NCI-H1694 (cell line): ENCODE measurements at regions not wholly inside any gene's neighbourhood (a gene's known extent, or its start where the extent isn't known, plus 50 kb on each side); places are given as distances from the start of the nearest gene placed in this dataset.
"Not testable (repeated sequence)": the region's sequence is repeated elsewhere in the genome, so short reads cannot be mapped to it uniquely, and the experiment has no call there.

Experiments used
- DNase-seq: peaks from one replicate; lab custom pipeline; 2025; lab: John Stamatoyannopoulos, UW

DNA sequence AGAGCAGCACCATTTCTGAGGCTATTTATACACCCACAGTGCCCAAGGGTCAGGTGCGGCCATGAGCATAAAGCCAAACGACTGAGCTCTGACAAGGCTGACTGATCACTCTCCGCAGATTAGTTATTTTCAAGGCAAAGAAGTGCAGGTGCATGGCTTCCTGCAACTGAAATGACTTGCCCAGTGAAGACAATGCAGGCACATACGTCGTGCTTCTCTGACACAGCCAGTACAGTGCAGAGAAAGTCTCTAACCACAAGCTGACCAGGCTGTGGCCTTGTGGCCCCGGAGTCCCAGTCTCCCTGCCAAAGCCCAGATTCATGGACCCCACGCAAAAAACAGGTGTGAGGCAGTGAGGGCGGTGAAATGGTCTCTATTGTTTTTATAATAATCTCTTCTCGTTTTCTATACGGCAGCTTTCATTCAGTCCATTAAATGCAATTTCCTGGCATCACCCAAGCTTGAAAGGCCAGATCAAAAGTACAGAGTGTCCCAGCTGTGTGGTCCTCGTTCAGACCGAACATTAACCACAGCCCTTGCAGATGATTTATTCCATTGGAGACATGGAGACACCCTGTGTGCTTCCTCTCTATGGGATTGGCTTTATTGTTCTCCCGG lies 447.0 kb upstream of the ID2 start:
- DNase-seq: no peak

DNA sequence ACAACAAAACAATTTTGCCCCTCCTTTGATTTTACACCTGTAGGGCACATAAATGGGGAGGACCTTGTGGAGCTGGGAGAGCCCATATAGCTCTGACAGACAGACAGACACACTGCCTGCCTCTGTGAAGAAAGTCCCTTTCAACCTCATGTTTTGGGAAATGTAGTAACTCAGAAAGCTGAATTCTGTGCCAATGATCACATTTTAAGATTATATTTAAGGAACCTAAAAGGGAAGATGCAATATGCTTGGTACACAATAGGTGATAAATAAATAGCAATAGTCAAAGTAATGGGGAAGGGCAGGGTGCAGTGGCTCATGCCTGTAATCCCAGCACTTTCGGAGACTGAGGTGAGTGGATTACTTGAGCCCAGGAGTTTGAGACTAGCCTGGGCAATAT lies 446.4 kb upstream of the ID2 start:
- no peak for DNase-seq

DNA sequence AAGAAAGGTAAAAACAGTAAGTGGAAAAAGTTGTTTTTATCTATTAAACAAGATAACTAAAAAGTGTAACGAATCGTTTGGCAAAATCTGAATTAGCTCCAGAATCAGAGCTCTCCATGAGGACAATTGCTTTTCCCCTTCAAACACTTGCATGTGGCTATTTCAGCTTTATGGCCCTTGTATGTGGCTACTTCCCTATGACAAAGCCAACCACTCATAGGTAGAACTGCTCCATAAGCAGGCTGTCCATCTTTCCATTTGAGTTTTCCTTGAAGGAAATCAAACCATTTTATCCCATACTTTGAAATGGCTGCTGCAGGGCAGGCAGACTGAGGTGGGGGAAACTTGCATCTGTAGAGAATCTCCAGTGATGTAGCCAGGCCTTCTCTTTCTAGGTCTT lies 445.5 kb upstream of the ID2 start:
- no peak for DNase-seq

DNA sequence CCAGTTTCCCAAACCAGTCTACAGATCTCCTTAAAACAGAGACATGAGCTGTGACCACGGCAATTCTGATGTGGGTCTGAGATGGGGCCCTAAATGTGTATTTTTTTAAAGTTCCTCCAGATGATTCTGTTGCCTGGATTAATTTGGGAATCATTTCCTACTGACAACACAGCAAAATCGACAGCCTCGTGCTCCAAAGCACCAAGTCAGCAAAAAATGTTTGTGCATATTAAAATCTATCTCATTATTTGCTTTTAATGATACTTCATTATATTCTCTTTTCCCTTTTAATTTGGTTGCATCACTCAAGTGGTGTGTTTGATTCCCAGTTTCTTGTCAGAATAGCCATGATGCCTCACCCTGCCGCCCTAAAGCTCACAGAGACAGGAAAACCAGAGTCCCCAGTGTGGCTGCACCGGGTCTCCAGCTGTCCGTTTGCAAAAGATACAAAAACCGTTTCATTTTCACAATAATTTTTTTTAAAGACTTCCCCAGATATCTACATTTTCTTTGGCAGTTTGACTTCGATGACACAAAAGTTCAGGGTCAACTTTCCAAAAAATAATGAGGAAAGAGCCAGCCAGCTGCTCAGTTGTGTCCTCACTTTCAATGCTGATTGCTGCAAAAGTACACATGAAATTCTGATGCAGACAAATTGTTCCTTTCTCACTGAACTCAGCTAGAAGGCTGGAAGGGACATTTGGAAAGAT lies 443.2 kb upstream of the ID2 start:
- no peak for DNase-seq

DNA sequence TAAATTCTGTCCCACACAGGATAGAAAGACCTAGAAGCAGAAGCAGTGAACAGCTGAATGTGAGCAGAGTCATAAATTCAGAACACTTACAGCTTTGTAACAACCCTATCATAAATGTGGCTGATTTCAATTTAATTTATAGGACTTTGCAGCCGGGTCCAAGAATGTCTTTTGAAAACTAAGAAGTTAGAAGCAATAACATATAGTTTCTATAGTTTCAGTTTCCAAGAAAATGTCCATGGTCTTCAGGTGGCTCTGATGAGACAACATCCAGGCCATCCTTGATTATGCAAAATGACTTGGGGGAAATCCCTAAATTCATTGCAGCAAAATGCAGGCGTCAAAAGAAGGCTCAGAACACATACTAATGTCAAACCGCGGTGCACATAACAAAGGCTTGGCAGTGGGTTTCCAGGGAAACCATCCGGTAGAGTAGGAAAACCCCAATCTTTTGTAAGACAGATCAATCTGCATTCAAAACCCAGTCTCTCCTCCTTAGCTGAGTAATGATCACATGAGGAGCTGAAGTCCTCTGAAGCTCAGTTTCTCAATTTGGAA lies 442.2 kb upstream of the ID2 start:
- DNase-seq: no peak

DNA sequence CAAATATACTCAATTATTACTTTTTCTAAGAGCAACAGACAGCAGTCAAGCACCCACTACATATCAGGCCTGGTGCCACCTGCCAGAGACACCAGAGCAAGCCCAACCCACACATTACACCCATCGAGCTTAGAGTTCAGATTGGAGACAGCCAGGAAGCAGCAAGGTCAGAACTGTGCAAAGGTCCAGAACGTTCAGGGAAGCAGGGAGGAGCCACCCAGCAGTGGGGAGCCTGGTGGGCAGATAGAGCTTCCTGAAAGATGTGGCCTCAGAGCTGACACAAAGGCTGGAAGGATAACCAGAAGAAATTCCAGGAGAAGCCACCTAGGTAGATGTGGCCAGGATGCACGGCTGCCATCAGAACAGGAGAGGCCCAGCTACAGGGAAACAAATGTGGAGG lies 440.5 kb upstream of the ID2 start:
- no peak for DNase-seq

DNA sequence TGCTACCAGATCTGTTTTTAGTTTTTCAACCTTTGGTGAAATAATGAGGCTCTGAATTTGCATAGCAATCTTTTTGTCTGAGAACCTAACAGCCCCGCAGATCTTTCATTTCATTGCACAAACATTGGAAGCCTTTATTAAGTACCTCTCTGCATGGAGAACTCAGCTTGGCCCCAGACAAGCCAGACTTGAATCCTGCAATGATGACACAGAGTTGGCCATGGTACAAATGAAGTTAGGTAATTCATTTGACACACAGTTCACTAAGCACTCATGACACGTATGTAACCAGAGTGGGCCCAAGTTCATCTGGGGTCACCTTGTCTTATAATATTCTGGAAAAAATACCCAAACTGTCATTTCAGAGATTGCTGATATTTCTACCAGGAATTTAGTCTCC lies 439.1 kb upstream of the ID2 start:
- no peak for DNase-seq

DNA sequence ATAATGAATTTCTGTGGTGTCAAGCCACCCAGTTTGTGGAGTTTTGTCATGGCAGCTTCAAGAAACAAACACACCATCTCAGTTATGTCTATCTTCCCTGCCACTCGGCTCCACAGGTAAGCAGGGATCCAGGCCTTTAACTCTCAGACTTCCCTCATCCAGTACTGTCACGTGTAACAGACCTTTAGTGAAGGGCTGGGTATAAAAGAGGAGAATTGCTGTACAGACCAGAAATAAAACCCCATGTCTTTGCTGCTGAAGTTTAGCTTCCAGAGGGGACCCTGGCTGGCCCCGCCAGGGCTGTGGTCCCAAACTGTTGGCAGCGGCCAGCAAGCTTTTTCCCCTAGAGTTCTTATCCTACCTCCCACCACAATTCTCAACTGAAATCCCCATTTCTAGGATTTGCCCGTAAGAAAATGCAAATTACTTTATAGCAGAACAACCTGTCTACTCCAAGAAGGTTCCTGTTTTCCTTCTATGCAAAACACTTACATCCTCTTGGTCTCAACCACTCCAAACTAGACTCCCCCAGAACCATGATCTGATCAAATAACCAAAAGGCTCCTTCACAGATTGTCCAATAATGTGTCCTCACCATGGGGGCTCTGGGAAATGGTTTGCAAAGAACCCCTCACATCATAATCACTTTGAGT lies 438.0 kb upstream of the ID2 start:
- no peak for DNase-seq

DNA sequence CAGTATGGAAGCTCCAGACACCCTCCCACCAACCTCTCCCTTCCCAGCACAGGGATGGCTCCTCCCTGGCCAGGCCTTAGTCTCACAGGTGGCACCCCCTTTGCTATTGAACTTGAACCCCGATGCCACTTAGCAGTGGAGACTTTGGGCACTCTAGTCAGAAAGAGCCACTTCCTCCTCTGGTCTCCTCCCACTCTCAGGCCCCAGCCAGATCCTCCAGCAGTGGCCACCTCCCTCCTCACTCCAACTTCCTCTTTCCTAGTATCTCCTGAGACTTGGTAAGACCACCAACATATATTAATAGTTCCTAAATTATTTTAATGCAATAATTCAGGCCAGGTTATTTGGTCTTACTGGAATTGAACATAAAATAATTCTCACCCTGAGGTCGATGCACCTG lies 437.2 kb upstream of the ID2 start:
- DNase-seq: no peak

DNA sequence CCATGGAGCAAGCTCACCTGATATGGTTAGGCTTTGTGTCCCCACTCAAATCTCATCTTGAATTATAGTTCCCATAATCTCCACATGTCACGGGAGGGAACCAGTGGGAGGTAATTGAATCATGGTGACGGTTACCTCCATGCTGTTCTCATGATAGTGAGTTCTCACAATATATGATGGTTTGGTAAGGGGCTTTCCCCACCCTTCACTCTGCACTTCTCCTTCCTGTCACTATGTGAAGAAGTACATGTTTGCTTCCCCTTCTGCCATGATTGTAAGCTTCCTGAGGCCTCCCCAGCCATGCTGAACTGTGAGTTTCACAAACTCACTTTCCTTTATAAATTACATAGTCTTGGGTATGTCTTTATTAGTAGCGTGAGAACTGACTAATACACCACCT lies 435.7 kb upstream of the ID2 start:
- DNase-seq: no peak

DNA sequence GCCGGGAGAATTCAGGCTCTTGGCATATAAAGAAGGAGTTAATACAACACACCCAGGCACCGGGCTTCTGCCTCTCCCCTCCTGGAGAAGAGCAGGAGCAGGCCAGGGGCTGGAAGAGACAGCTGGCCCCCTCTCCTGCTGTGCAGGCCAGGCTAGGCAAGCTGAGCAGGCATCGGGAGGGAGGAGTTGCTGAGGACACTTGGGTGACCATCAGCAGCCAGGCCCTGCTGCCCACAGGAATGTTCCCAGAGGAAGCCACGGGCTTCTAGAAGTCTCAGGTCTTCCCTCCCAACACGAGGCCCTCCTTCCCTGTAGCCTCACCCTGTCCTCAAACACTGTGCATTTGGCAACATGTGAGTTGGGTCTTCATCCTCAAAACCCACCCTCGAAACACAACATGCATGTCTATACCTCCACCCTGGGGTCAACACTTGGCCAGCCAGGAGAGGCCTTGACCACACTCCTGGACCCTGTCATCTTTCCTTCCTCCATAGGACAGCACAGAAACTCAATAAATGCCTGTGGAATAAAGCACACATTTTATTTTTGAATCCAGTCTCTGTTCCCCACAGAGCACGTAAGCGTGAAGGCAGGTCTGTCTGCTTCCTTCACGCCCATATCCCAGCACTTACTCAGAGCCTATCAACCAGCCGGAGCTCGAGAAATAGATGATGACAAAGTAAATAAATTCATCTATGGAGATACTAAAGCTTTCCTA lies 433.8 kb upstream of the ID2 start:
- no peak for DNase-seq

DNA sequence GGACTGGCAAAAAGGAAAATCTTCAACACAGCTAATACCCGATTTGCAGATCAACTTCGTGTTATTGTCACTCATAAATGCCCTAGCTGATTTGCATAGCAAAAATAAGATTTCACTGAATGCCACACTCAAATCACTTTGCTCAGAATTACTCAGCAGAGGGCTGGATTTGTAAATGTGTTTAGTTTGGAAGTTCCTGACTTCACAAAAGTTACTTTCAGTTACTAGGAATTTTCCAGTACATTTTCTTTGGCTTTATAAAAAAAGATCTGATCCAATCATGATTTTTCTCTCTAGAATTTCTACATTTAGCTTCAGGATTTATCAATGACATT lies 433.3 kb upstream of the ID2 start:
- no peak for DNase-seq

DNA sequence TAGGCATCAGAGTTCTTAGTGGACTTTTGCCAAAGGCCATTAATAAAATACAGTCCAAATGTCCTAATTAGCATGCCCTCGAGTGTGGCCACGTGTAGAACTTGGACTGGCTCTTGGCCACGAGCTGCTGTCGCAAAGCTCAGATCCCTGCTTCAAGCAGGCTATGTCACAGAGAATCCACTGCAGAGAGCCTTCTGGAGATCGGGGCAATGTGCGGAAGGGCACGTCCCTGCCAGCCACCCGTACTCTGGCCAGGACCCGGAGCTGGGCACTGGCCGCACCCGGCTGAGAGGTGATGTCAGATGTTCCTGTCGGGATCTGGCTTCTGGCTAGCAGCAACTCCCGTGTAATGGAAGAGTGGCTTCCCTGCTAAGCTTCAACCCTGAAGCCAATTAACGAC lies 432.7 kb upstream of the ID2 start:
- DNase-seq: no peak

DNA sequence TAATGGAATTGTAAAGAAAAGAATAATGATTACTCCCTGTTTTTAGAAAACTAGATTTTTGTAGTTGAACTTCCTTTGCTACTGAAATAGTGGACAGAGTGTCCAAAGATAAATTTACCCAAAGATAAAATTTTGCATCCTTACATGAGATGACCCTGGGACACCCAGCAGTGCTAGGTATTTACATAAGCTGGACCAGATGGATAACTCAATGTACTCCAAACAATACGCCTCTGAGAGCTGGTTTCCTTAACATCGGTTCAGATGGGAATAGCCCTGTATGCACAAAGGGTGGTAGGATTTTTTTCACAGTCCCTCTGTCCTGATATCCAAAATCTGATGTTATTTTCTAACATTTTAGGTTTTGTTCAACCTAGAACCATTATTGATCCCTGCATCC lies 432.1 kb upstream of the ID2 start:
- no peak for DNase-seq

DNA sequence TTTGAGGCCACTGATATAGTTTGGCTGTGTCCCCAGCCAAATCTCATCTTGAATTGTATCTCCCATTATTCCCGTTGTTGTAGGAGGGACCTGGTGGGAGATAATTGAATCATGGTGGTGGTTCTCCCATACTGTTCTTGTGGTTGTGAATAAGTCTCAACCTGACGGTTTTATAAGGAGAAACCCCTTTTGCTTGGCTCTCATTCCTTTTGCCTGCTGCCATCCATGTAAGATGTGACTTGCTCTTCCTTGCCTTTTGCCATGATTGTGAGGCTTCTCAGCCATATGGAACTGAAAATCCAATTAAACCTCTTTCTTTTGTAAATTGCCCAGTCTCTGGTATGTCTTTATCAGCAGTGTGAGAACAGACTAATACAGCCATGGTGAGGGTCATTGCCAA lies 431.6 kb upstream of the ID2 start:
- not testable (repeated sequence) for DNase-seq

DNA sequence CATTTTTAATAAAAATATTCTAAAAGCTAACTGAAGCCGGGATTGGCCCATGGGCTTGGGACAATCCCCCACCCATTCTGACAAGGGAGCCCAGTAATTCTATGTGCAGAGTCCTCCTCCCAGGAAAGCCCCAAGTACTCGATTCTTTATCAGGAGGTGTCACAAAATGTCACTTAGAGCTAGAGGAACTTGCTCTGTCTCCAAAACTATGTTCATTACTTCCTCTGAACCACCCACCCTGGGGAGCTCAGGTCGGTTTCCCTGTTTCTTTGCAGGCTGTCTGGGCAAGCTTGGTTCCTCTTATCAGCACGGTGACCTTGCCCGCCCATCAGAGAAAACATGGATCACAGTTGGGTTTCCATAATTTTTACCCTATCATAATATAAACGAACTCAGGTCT lies 430.6 kb upstream of the ID2 start:
- no peak for DNase-seq

DNA sequence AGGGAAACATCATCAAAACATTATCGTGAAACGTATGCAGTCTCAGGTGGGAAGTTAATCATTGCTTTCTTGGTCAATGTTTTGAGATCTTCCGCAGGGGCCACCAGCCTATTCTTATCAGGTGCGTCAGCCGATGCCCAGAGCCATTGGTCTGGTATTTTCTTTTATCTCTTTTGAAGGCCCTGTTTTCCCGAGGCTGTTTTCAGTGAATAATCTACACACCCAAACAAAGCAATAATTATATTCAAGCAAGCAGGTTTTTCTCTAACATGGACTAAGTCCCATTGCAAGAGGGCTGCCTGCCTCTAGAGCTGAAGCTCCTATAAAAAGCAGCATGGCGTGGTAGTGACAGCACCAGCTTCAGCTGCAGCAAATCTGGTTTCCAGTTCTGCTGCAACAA lies 430.0 kb upstream of the ID2 start:
- DNase-seq: no peak

DNA sequence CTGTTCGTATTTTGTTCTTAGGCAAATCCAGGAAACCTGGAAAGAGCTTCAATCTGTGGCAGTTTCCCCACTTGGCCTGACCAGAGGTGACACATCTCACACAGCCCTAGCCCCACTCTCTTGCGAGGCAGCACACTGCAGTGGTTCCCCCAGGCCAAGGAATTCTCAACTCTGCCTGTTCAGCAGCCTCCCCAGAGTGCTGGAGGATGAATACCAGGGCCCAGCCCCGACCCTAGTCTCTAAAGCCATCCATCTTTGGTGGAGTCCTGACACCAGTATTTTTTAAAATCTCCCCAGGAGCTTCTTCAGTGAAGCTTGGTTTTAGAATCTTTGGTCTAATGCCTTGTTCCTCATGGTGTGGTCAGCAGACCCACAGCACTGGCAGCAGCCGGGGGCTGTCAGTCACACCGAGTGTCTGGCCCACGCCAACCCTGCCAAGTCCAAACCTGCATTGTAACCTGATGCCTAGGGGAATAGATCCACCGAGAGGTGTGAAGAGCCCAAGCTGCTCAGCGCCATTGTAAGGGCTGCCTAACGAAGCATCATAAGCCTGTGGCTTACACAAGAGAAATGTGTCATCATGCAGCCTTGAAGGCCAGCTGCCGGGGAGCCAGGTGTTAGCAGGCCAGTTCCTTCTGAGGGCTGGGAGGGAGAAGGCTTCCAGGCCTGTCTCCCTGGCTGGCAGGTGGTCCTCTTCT lies 428.7 kb upstream of the ID2 start:
- DNase-seq: peak; percentile 18

DNA sequence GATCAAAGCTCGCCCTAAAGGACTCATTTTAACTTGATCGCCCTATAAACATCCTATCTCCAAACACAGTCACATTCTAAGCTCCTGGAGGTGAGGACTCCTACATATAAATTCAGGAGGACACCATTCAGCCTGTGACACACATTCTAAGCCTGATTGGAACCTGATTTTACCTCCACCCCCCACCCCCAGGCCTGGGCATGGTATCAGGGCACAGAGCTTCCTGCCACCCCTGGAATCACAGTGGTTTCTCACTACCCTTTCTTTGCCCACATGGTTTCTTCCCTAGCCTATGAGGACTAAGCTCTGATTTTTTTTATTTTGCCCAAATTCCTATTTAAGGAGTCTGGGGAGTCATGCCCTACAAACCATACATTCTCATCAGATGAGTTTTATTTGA lies 428.1 kb upstream of the ID2 start:
- DNase-seq: no peak

DNA sequence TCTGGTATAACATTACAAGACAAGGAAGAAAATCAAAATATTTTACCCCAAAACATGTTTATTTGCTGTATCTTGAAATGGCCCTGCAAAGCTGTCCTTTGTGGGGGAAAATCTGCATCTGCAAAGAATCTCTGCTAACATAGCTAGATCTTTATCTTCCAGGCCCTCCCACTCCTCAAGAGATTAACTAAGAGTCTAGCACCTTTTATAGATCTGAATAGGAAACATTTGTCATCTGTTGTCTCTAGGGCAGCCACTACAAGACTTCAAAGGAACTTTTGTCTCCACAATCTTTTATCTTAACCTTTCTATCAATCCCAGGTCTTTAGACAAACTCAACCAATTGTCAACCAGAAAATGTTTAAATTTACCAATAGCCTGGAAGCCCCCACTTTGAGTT lies 427.6 kb upstream of the ID2 start:
- not testable (repeated sequence) for DNase-seq

DNA sequence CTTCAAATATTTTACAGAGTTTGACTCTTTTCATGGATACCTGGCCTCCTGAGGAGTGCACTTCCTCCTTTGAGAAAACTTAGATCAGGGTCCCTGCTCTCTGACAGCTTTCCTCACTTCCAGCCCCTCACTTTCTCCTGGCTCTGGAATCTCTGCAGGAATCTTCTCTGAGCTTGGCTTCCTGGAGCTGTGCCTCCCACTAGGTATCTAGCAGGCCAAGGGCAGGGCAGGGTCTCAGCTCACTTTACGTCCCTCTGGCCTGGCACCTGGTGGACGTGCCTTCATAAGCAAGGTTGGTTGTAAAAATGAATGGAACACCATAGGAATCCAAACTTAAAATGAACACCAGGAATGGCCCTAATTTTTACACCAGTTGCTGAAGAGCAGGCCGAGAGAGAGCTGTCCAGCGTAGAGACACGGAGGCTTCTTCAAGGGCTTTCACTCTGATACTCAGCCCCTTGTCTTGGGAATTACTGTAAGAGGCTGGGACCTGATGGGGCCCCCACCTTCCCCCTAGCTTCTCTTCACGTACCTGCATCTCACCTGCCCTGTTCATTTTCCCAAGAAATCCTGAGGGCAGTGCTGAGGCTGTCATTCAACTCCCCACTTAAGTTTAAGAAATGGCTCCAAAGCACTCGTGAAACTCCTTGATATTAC lies 426.9 kb upstream of the ID2 start:
- DNase-seq: no peak

DNA sequence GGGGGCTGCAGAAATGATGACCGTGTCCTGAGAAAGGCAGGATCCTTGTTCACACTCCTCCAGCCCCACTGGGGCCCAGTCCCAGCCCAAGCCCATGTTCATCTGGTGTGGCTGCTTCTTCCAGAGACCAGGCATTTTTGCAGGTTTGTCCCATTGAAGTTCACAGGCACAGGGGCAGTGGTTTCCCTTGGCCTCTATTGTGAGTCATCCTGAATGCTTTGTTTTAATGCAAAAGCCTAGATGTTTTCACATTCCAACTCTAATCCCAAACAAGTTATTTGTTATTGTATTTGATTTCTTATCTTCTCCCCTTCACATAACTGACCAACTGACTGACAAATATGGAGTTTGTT lies 426.4 kb upstream of the ID2 start:
- no peak for DNase-seq
